MV-4-11 (cell line): ENCODE measurements at regions not wholly inside any gene's neighbourhood (a gene's known extent, or its start where the extent isn't known, plus 50 kb on each side); places are given as distances from the start of the nearest gene placed in this dataset.

Experiments used
- DNase-seq: peaks from one replicate; lab custom pipeline; 2025; lab: John Stamatoyannopoulos, UW

DNA sequence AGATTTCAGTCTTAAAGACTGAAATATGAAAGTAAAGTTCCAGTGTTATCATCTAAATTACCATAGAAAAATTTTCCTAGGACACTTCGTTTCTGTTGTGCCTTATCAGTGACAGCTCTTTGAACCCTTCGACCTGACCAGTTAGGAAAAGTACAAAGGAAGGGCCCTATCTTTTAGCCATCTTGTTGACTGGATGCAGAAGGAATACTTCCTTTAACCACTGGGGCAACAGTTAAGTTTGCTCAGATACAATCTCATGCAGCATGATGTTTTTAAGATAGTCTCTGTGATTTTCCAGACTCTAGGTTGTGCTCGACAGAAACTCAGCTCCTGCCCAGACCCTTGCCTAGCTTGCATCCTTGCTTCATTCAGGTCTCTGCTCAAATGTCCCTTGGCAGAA is 210.5 kb upstream of the RPS6KA3 start:
- no peak for DNase-seq

- DNase-seq = no peak
These were observed 206.0 kb upstream of the RPS6KA3 start for GRCh38 chrX:20472620-20473258.

GRCh38 chrX:20472148-20472547 is 205.4 kb upstream of the RPS6KA3 start:
- no peak for DNase-seq

GRCh38 chrX:20471483-20471882 is 204.8 kb upstream of the RPS6KA3 start:
- no peak for DNase-seq

DNA sequence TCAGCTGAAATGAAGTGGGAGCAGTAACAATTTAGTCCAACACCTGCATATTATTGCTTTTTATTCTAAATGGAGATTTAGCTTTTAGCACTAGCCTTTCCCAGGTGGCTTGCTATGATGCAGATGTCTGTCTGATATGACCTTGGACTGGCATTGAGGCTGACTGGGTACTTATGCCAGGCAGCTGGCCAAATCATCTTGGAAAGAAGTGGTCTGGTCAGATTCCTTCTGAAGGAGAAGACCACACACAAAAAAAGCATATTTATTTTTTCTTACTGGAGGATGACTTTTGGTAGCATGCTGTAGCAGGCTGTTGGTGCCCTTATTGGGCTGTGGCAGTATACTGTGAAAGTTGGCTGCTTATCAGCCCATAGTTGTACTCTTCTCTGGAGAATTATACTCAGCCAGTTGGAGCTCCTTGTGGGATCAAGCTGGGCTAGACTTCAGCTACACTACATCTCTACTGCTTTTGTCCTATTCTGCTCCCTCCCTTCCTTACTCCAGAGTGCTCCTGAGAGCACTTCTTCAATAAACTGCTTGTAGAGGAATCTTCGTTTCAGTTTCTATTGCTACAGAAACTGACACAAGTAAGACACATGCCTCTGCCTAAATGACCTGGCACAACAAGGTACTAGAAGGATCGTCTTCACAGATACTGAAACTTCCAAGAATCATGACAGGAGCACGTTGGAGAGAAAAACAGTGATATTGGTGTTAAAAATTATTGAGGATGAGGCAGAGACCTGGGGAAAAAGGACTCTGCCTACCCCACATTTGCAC is 196.8 kb upstream of the RPS6KA3 start:
- no peak for DNase-seq

DNA sequence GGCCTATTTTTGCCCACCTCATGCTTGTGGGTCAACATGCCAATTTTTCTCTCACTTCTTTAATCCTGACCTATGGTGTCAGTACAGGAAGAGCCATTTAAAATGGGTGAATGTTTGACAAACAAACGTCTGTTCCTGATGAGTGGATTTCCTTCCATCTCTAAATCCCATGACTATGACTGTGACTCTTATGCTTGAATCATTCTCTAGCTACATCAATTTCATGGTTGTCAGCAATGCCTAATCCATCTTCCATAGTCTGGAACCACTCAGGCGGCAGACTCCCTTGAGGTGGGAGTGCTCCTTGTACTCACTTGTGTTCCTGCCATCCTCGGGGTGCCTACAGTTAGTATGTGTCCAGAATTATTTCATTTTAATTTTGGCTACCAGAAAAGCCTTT is 194.9 kb upstream of the RPS6KA3 start:
- no peak for DNase-seq

DNA sequence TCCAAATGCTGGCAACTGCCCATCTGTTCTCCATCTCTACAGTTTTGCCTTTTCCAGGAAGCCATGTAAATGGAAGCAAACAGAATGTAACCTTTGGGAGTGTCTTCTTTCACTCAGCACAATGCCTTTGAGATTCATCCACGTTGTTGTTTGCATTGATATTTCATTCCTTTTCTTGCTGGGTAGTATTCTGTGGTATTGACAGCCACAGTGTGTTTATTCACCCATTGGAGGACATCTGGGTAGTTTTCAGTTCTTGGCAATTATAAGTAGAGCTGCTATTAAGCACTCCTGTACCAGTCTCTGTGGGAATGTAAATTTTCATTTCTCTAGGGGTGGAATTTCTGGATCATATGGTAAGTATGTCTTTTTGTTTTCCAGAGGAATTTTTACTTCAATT is 194.3 kb upstream of the RPS6KA3 start:
- DNase-seq = no peak

GRCh38 chrX:20459410-20460350 is 193.0 kb upstream of the RPS6KA3 start:
- no peak for DNase-seq

DNA sequence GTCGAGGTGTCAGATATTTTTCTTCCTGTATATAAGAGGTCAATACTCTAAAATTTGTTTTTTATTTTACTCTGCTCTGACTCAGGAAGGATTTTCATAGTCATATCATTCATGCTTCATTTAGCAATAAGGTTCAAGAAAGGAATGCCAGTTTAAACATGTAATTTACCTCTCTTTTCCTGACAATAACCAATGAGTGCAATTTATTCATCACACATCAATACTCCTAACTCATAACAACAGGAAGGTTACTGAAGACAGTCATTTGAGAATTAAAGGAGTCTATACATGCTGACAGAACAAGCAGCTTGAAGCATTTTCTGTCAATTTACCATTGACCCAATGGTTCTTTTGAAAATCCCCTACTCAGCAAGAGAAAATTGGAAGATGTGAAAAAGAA is 190.3 kb upstream of the RPS6KA3 start:
- DNase-seq = no peak

DNA sequence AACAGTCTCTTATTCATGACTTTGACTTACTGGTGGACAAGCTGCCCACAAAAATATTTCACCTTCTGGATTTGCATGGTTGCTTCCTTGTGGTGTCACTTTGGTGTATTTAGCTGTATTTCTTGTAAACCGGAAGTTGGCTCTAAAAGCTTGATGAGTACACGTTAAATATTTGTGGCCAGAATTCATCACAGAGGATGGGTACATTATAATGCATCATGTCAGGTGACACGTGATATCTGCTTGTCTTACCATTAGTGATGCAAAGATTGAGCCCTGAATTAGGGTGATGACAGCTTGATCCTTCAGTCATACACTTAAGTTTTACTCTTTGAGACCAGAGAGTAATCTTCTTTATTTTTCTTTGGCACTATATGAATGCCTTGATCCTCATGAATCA is 188.3 kb upstream of the RPS6KA3 start:
- DNase-seq = no peak

GRCh38 chrX:20454117-20454516 is 187.4 kb upstream of the RPS6KA3 start:
- peak; percentile 1 for DNase-seq

- no peak for DNase-seq
These were observed 185.8 kb upstream of the RPS6KA3 start for GRCh38 chrX:20452487-20452886.

- no peak for DNase-seq
These were observed 185.2 kb upstream of the RPS6KA3 start for GRCh38 chrX:20451929-20452328.

- no peak for DNase-seq
These were observed 178.4 kb upstream of the RPS6KA3 start for GRCh38 chrX:20445109-20445508.

DNA sequence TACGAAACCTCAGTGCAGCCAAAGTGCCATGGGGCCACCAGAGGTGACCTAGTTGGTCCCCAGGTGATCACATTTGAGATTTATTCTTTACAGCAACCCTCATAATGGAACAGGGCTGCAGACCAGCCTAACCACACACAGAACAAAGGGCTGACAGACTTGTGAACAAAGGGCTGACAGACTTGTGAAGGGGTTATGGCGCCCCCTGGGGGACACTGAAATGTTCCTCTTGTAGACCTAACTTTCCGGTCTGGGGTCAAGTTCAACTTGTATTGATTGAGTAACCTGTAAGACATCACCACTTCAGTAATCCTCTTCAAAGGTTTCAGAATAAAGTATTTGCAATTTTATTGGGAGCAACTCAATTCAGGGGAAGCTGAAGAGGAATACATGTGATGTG is 175.9 kb upstream of the RPS6KA3 start:
- DNase-seq = peak; percentile 74

GRCh38 chrX:20441123-20441522 is 174.4 kb upstream of the RPS6KA3 start:
- no peak for DNase-seq

DNA sequence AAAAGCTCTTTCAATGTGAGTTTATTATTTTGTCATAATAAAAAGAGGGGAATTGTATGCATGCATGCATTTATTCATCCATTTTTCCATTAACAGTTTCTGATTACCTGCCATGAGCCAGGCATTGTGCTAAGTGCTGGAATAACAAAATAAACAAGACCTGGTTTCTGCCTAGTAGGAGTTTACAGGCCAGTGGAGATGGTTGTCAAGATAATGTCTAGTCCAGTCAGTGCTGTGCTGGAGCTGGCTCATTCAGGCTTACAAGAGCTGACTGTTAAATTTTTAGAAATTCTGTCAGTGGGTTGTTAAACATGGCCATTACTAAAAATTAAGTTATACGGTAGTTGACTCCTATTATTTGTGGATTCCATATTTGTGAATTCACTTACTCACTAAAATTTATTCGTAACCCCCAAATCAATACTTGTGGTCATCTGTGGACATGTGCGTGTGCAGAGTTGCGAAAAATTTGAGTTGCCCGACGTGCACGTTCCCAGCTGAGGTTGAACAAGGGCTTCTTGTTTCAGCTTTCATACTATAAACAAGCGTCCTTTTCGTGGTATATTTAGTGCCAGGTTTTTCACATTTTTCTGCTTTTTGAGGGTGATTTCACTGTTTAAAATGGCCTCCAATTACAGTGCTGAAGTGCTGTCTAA is 172.3 kb upstream of the RPS6KA3 start:
- peak; percentile 45 for DNase-seq

GRCh38 chrX:20437683-20438082 is 171.0 kb upstream of the RPS6KA3 start:
- DNase-seq = no peak

- DNase-seq = no peak
These were observed 169.2 kb upstream of the RPS6KA3 start for GRCh38 chrX:20435913-20436312.

DNA sequence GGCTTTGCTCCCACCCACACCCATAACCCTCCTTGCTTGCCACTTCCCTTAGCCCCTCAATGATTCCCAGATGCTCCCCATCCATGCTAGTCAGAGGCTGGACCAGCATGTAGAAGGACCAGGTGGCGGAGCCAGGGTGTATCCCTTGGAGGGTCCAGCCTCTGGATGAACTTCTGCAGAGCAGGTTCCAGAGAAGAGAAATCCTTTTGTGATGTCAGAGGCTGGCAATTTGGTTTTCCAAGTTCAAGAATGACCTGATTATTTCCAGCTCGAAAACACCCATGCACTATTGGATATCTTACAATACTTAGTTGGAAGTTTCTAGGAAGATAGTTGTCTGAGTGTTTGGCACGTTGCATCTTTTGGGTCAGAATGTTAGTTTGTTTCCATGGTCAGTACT is 168.3 kb upstream of the RPS6KA3 start:
- no peak for DNase-seq

DNA sequence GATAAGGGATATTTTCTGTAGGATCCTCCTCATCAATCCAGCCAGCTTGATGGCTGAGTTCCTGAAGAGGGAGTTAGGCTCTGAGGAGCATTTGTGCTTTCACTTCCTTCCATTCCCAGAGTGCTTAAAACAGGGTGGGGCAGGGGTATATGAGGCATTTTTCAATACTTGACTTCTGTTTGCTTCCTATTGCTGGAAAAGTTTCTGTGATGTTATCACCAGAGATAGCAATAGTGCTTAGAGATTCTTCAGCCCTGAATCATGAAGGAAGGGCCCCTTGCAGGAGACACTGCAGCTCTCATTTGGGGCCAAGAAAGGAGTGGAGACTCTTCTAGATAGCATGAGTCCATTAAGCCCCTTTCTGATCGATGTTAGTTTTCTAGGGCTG is 166.7 kb upstream of the RPS6KA3 start:
- DNase-seq = no peak

GRCh38 chrX:20432746-20433387 is 166.2 kb upstream of the RPS6KA3 start:
- peak; percentile 90 for DNase-seq
